ENCODE measurements at regions not wholly inside any gene's neighbourhood (a gene's known extent, or its start where the extent isn't known, plus 50 kb on each side); places are given as distances from the start of the nearest gene placed in this dataset.

DNA sequence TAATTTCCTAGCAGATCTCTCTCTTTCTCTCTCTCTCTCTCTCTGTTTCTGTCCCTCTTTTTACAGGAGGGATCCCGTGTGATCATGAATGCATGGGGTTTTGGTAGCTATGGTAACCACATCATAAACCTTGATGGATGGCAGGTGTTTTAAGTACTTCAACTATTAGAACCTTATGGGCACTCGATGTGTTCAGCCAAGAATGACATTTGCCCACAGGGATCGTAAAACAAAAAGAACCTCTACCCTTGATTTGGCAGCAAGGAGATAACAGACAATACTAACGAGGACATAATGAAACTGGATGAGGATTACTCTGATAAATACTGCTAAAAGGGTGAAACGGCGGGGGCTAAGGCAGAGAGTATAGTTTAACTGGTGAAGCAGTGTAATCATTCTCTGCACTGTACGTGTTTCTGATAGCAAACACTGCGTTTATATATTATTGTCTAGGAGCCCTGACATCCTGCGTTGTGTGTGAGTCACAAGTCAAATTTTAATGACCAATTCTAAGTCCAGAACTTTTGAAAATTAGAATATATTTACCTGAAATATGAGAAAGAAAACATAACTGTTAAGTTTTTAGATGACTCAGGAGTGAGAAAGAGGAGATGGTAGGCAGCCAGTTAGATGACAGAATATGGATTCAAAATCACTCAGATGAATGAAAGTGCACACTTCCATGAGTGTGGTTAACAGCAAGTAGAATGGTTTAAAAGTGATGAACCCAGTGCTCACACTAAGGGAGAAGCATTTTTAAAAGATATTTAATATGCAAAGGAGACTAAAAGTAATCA lies 80.3 kb downstream of the OTOL1 start:
- FAIRE-seq, result no peak
- DNase-seq (ENCODE audit: insufficient read length, low spot score), result no peak
- TF ChIP-seq, protein P1, sequence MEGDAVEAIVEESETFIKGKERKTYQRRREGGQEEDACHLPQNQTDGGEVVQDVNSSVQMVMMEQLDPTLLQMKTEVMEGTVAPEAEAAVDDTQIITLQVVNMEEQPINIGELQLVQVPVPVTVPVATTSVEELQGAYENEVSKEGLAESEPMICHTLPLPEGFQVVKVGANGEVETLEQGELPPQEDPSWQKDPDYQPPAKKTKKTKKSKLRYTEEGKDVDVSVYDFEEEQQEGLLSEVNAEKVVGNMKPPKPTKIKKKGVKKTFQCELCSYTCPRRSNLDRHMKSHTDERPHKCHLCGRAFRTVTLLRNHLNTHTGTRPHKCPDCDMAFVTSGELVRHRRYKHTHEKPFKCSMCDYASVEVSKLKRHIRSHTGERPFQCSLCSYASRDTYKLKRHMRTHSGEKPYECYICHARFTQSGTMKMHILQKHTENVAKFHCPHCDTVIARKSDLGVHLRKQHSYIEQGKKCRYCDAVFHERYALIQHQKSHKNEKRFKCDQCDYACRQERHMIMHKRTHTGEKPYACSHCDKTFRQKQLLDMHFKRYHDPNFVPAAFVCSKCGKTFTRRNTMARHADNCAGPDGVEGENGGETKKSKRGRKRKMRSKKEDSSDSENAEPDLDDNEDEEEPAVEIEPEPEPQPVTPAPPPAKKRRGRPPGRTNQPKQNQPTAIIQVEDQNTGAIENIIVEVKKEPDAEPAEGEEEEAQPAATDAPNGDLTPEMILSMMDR (IDR thresholded peaks at IDR 0.05; ENCODE audit: insufficient read depth, missing control alignments), result no peak

DNA sequence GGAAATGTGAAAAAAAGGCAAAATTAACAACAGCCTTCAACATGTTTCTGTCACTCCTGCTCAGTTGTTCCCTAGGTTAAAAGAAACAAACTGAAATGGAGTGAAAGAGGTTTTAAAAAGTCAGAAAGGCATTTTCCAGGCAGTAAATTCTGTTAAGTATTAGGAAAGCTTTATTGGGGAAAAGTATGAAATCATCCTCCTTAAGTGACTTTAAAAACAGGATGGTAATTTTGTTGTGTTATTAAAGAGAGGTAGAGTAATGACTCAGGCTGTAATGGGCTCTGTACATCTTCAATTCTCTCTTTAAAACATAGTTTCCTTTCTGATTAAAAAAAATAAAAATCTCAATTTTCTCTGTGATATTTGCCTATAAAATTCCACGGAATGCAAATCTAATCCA lies 81.1 kb downstream of the OTOL1 start:
- DNase-seq (ENCODE audit: insufficient read length, low spot score) (no peak), FAIRE-seq (no peak)
- TF ChIP-seq, protein P1 (IDR thresholded peaks at IDR 0.05; ENCODE audit: insufficient read depth, missing control alignments), result no peak

DNA sequence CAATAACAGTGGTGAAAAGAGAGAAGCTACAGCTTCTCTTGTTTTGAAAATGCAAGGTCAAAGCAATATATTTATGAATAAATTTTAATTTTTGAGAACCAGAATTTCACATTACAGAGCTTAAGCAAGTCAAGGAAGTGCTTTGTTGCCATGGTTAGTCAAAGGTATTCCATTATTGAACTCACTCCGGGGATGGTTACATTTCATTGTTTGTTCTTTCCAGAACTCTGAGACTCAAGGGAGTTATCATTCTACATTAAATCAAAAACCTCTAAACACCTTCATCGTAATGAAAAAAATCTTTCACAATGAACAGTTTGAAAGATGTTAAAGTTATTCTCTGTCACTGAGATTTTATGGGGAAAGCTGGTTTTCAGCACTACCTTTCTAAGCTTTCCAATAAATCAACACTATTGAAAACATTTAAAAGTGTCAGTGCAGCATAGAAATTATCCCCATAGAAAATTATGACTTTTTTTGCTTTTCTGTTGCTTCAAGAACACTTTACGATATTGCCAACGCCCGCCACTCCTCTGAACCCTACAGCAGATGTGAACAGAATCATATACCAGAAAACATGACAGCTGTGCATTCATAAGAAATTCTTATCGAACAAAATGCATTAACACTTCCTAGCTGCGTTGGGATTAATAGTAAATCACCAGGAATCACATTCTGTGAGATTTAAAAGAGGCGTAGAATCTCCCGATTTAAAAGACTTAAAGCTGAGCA lies 83.0 kb downstream of the OTOL1 start:
- DNase-seq (ENCODE audit: insufficient read length, low spot score) (no peak), FAIRE-seq (peak; percentile 88)
- TF ChIP-seq, protein P1 (IDR thresholded peaks at IDR 0.05; ENCODE audit: insufficient read depth, missing control alignments), result no peak

DNA sequence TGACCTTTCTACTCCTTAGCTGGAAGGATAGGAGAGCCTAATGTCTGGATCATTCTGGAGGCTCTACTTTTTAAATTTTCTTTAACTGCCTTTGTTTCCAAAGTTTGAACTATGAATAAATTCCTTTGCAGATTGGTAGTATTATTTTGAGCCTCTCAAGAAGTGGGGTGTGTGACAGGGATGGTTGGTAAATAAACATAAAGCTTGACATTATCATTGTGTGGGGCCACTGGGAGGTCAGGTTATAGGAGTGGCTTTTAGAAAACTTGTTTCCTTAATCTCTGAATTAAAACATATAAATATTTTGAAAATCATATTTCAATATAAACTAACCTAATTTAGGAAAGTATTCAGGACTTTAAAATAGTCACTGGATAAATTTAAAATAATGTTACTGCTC lies 89.3 kb downstream of the OTOL1 start:
- no peak for FAIRE-seq
- TF ChIP-seq, protein P1 (IDR thresholded peaks at IDR 0.05; ENCODE audit: insufficient read depth, missing control alignments), result no peak
- DNase-seq (ENCODE audit: insufficient read length, low spot score), result no peak

DNA sequence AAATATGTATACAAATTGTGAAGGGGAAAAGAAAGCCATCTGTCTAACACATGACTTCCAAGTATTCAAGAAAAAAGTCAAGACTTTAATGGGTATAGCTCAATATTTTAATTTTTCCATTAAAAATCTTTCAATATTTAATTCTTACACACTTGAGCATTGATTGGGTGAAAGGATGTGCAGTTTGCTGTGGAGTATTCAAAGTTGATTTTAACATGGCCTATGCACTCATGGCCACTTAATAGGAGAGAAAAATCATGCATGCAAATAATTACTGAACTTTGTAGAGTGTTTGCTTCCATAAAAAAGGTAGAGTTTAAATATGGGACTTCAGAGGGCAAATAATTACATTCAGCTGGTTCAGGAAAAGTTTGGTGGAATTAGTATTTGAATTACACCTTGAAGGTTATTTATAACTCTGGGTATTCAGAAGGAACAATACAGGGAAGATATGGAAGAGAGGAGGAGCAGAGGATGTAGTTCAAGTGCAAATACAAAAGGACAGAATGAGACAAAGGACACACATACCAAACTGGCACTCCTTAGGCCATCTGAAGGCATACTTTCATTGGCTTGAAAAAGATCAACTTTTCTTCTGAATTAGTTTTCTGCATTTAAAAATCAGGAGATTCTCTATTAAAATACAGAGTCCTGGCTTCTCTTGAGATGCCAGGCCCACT lies 90.1 kb downstream of the OTOL1 start:
- DNase-seq (ENCODE audit: insufficient read length, low spot score), result no peak
- TF ChIP-seq, protein P1 (IDR thresholded peaks at IDR 0.05; ENCODE audit: insufficient read depth, missing control alignments), result no peak
- no peak for FAIRE-seq

DNA sequence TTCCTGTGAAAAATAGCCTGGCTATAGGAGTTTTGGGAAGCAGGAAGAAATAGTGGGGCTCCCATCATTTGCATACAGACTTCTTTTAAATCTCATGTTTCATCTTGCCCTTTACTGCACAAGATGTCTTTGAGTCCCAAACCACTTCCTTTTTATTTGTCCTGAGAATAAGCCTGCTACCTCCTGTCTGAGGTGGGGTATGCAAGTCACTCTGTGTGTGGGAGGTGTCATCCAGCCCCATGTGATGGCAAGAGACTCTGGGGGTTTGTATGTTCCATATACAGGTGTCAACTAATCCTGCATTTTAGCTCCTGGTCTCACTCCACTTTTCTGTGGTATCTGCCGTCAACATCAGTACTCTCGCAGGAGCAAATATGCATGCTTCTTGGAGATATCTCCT lies 102.0 kb downstream of the OTOL1 start:
- FAIRE-seq, result no peak
- TF ChIP-seq, protein P1 (IDR thresholded peaks at IDR 0.05; ENCODE audit: insufficient read depth, missing control alignments), result no peak
- no peak for DNase-seq (ENCODE audit: insufficient read length, low spot score)
